ENCODE measurements at regions not wholly inside any gene's neighbourhood (a gene's known extent, or its start where the extent isn't known, plus 50 kb on each side); places are given as distances from the start of the nearest gene placed in this dataset.

DNA sequence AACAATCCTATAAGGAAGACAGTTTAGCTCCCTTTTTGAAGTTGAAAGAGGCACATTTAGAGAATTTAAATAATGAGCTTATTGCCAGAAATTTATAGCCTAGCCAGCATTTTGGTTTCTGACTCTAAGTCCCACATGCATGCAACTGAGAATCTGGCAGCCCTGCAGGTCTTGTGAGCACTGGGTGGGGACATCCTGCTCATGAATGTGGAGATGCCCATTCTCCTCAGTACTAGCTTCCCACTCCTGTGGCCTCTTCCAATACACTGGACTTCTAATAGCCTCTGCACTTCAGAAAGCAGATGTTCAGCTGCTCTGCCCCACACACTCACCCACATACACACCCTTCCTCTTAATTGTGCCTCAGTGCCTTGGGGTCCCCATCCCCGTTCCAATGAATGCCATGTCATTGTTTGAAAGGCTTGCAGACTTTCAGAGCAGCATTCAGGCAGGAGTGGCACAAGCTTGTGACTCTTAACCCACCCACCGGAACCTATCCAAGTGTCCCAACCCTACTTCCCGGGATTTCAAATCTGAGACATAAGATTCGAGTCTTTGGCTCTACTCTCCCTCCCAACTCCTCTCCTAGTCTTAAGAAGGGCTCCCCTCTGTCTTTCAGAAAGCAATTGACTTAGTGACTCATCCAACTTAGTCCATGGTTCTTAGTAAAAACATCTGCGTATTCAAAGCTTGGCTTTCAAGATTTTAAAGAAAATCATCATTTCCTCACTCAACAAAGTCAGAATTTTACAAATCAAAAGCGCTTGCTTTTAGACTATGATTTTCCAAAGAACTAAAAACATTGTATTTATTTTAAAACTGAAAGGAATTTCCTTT is 80.0 kb upstream of the FREM2 start:
- Mint-ChIP-seq H3K9me3 (no peaks in the 10 kb centered on the region), H3K36me3 (ENCODE audit: low read depth) (no peaks in the 10 kb centered on the region), H3K4me3 (no peak overlapping the region), H3K4me1 (ENCODE audit: low read depth) (no peaks in the 10 kb centered on the region), H3K27ac (no peak overlapping the region), H3K27me3 (ENCODE audit: low read depth) (no peaks in the 10 kb centered on the region)
- DNase-seq (ENCODE audit: low spot score), result no peak

DNA sequence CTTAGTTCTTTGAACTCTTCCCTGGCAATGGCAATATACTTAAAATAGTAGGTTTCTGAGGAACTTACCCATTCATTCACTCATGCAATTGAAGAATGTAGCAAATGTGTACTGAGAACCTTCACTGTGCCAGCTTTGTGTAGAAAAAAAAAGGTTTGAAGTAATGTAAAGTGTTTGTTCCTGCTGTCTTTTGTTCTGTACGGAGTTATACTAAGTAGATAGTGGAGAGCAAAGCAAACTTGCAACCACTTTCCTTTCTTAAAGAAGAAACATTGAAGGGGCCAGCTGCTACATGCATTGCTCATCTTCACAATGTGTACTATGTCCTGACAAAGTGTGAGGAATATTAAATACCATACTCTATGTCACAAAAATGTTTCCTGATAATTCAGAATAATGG is 68.9 kb upstream of the FREM2 start:
- Mint-ChIP-seq H3K27me3 (ENCODE audit: low read depth) (no peaks in the 10 kb centered on the region), H3K4me3 (no peak overlapping the region), H3K36me3 (ENCODE audit: low read depth) (no peaks in the 10 kb centered on the region), H3K27ac (no peak overlapping the region), H3K4me1 (ENCODE audit: low read depth) (no peaks in the 10 kb centered on the region), H3K9me3 (no peaks in the 10 kb centered on the region)
- no peak for DNase-seq (ENCODE audit: low spot score)

DNA sequence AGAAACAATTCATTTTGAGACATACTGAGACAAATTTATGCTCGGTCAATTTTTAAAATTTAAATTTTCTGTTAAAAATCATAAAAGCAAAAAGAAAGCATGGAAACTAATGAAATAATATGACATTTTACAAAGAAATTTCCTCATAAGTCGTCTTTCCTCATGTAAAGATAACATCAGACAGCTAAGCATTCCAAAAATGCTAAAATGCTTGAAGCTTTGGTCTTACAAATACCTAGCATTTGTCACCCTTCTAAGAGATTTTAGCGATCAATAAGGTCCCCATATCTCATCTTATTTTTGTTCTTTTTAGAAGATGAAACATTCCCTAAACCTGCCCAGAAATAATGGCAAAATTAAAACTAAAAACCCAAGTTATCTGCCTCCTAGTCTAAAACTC is 68.5 kb upstream of the FREM2 start:
- Mint-ChIP-seq H3K4me1 (ENCODE audit: low read depth) (no peaks in the 10 kb centered on the region), H3K36me3 (ENCODE audit: low read depth) (no peaks in the 10 kb centered on the region), H3K27ac (no peak overlapping the region), H3K4me3 (no peak overlapping the region), H3K9me3 (no peaks in the 10 kb centered on the region), H3K27me3 (ENCODE audit: low read depth) (no peaks in the 10 kb centered on the region)
- DNase-seq (ENCODE audit: low spot score), result no peak

DNA sequence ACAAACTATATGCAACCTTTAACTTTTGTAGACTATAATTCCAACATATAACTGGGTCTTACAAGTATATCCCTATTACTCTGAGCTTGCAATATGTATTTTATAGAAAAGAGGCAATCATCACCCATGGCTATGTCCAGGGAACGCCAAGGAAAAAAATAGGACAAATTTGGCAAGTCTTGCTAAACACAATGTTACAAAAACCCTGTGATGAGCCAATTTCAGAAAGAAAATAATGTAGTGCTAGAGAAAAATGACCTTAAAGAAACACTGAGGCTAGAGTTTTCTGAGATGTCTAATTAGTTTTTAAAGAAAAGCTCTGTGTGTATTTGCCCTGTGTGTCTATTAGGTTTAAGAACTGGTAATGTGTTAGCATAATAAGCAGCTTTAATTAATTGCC is 68.0 kb upstream of the FREM2 start:
- no peaks in the 10 kb centered on the region for H3K27me3 Mint-ChIP-seq (ENCODE audit: low read depth)
- H3K27ac Mint-ChIP-seq, result no peak overlapping the region
- DNase-seq (ENCODE audit: low spot score), result no peak
- H3K9me3 Mint-ChIP-seq, result no peaks in the 10 kb centered on the region
- no peaks in the 10 kb centered on the region for H3K36me3 Mint-ChIP-seq (ENCODE audit: low read depth)
- H3K4me1 Mint-ChIP-seq (ENCODE audit: low read depth), result no peaks in the 10 kb centered on the region
- H3K4me3 Mint-ChIP-seq, result no peak overlapping the region

DNA sequence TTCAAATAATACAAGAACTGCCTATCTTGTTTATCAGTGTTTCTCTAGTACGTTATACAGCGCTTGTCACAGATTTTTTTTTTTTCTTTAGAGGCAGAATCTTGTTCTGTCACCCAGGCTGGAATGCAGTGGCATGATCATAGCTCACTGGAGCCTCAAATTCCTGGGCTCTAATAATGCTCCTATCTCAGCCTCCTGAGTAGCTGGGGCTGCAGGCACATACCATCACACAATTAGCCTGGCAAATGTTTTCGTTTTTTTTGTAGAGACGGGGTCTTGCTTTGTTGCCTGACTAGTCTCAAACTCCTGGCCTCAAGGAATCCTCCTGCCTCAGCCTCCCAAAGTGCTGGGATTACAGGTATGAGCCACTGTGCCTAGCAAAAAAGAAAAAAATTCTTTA is 66.0 kb upstream of the FREM2 start:
- Mint-ChIP-seq H3K4me3 (no peak overlapping the region), H3K36me3 (ENCODE audit: low read depth) (no peaks in the 10 kb centered on the region), H3K9me3 (no peaks in the 10 kb centered on the region), H3K27me3 (ENCODE audit: low read depth) (no peaks in the 10 kb centered on the region), H3K4me1 (ENCODE audit: low read depth) (no peaks in the 10 kb centered on the region), H3K27ac (no peak overlapping the region)
- DNase-seq (ENCODE audit: low spot score), result no peak

DNA sequence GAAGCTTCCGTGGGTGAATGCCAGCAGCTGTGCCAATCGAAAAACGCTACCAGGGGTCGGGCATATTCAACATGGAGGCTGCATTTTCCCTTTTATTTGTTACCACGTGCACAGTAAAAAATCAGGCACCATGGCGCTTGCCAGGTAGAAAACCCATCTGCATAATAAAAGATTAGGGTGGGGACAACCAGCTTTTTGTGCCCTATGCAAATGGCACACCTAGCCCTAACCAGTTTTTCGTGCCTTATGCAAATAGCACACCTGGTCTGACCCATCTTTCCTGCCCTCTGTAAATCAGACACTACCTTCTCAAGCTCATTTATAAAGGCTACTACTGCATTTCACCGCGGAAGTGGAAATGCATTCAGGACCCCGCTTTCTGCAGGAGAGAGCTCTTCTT is 62.1 kb upstream of the FREM2 start:
- Mint-ChIP-seq H3K27me3 (ENCODE audit: low read depth) (no peaks in the 10 kb centered on the region), H3K36me3 (ENCODE audit: low read depth) (no peaks in the 10 kb centered on the region), H3K4me3 (no peak overlapping the region), H3K9me3 (no peaks in the 10 kb centered on the region), H3K27ac (no peak overlapping the region), H3K4me1 (ENCODE audit: low read depth) (no peaks in the 10 kb centered on the region)
- no peak for DNase-seq (ENCODE audit: low spot score)

DNA sequence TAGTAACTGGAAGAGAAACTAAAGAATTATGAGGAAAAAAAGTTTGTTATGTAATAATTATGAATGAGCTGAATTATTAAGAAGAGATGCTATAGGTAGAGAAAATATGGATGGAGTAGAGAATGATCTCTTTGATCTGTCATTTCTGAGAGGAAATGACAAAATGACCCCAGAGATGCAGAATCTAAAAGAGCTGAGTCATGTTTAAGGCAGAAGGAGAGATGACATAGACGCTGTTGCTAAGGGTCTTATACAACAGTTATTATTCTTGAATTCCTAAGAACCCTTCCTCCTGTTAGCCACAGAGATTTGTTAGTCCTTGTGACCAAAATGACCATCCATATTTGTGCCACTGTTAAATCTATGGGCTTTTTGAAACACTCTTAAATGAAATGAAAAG is 58.3 kb upstream of the FREM2 start:
- Mint-ChIP-seq H3K36me3 (ENCODE audit: low read depth) (no peaks in the 10 kb centered on the region), H3K4me3 (no peak overlapping the region), H3K27me3 (ENCODE audit: low read depth) (no peaks in the 10 kb centered on the region), H3K27ac (no peak overlapping the region), H3K4me1 (ENCODE audit: low read depth) (no peaks in the 10 kb centered on the region), H3K9me3 (no peaks in the 10 kb centered on the region)
- DNase-seq (ENCODE audit: low spot score), result no peak

DNA sequence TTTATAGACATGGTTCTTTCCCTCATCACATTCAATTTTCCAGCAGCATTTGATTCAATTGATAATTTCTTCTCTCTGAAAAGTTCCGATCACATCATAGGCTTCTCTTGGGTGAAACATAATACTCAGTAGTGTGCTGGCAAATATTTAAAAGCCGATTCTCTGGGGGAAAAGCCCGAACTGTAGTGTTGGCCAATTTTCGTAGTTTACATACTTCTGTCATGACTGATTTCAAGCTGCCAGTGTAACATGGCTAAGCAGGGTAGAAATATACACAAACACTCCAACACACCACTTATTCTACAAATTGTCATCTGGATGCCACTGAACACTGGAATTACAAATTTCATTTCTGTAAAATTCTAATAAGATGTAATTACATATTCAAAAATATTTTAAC is 56.1 kb upstream of the FREM2 start:
- no peak for DNase-seq (ENCODE audit: low spot score)
- Mint-ChIP-seq H3K36me3 (ENCODE audit: low read depth) (no peaks in the 10 kb centered on the region), H3K27ac (no peak overlapping the region), H3K4me3 (no peak overlapping the region), H3K27me3 (ENCODE audit: low read depth) (no peaks in the 10 kb centered on the region), H3K4me1 (ENCODE audit: low read depth) (no peaks in the 10 kb centered on the region), H3K9me3 (no peaks in the 10 kb centered on the region)

DNA sequence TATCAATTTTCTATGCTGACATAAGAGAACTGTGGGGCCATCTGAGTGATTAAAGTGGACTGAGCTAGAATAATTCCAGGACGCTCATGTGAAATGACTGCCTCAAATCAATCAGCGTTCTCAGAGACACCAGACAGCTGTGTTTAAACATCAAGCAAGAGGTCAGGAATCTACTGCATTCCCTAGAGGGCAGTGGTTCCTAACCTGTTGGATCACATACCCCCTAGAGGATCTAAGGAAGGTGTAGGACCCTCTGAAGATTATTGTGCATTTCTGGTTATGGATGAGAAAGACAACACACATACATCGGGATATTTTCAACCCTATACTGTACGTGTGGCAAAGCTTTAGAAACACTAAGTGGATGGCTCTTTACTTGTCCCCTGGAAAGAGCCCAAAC is 51.8 kb upstream of the FREM2 start:
- Mint-ChIP-seq H3K4me3 (no peak overlapping the region), H3K4me1 (ENCODE audit: low read depth) (no peaks in the 10 kb centered on the region), H3K36me3 (ENCODE audit: low read depth) (no peaks in the 10 kb centered on the region), H3K27ac (no peak overlapping the region), H3K27me3 (ENCODE audit: low read depth) (no peaks in the 10 kb centered on the region), H3K9me3 (no peaks in the 10 kb centered on the region)
- DNase-seq (ENCODE audit: low spot score), result no peak

DNA sequence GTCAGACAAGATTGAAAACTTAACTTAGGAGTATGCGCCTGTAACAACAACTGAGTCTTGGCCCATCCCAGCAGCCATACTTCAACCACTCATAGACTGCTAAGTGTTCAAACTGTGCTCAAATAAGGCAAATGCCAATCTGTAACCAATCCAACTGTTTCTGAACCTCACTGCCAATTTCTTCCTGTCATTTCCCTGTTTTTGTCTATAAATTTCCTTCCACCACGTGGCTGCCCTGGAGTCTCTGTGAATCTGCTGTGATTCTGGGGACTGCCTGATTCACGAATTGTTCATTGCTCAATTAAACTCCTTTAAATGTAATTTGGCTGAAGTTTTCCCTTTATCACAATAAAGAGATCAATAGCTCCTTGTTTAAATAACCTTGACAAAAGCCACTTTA is 50.8 kb upstream of the FREM2 start:
- DNase-seq (ENCODE audit: low spot score), result no peak
- Mint-ChIP-seq H3K27me3 (ENCODE audit: low read depth) (no peaks in the 10 kb centered on the region), H3K36me3 (ENCODE audit: low read depth) (no peaks in the 10 kb centered on the region), H3K27ac (no peak overlapping the region), H3K4me1 (ENCODE audit: low read depth) (no peaks in the 10 kb centered on the region), H3K9me3 (no peaks in the 10 kb centered on the region), H3K4me3 (no peak overlapping the region)

DNA sequence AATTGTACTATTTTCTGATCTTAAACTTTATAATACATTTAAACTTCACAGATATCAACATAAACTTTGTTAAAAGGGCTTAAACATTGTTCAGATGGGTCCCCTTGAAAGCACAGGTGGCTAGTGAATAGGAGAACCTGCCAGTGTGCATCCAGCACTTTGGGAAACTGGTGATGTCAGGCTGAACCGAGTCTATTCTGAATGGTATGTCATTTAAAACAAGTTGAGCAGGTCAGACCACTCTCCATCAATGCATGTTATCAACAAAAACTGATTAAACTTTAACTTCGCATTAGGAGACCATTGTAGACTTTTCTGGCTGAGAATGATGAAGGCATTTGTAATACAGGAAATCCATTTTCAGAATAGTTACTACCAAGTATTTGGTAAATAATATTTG is 50.1 kb upstream of the FREM2 start:
- Mint-ChIP-seq H3K4me1 (ENCODE audit: low read depth) (no peaks in the 10 kb centered on the region), H3K27me3 (ENCODE audit: low read depth) (no peaks in the 10 kb centered on the region), H3K36me3 (ENCODE audit: low read depth) (no peaks in the 10 kb centered on the region), H3K27ac (no peak overlapping the region), H3K4me3 (no peak overlapping the region), H3K9me3 (no peaks in the 10 kb centered on the region)
- no peak for DNase-seq (ENCODE audit: low spot score)
